Liver (tissue), 8 donors: ENCODE measurements at regions not wholly inside any gene's neighbourhood (a gene's known extent, or its start where the extent isn't known, plus 50 kb on each side); places are given as distances from the start of the nearest gene placed in this dataset.

Source experiments
- DNase-seq: peaks from one replicate; pipeline ENCODE4 v3.0.0-alpha.2; 2017; ENCODE audit warnings: low spot score
- H3K27ac ChIP-seq, 2 donors: one replicate each; pipeline ENCODE4 v1.7.0; 2013; ENCODE audit warnings: inconsistent platforms in 2 of 2, low read length in 2 of 2, control low read depth in 1 of 2, low read depth in 1 of 2, mild to moderate bottlenecking in 1 of 2
- H3K27me3 ChIP-seq, 4 donors: one replicate each; pipeline versions ENCODE4 v1.6.1 to v1.7.0; 2013; ENCODE audit warnings: low read length in 3 of 4, inconsistent platforms in 1 of 4, mild to moderate bottlenecking in 1 of 4, moderate library complexity in 1 of 4; ENCODE audit not compliant: control insufficient read depth in 4 of 4, insufficient read depth in 4 of 4
- H3K36me3 ChIP-seq, 4 donors: one replicate each; pipeline versions ENCODE4 v1.6.1 to v1.7.0; 2013; ENCODE audit warnings: low read length in 3 of 4, mild to moderate bottlenecking in 3 of 4, low read depth in 1 of 4, moderate library complexity in 1 of 4; ENCODE audit not compliant: control insufficient read depth in 4 of 4, insufficient read depth in 3 of 4
- H3K4me1 ChIP-seq, 4 donors: one replicate each; pipeline versions ENCODE4 v1.6.1 to v1.7.0; 2013; ENCODE audit warnings: low read length in 3 of 4, mild to moderate bottlenecking in 3 of 4, moderate library complexity in 1 of 4; ENCODE audit not compliant: control insufficient read depth in 4 of 4, insufficient read depth in 4 of 4
- H3K4me3 ChIP-seq, 3 donors: one replicate each; pipeline versions ENCODE4 v1.6.1 to v1.7.0; 2013; ENCODE audit warnings: low read length in 3 of 3, control low read depth in 1 of 3, low read depth in 1 of 3, mild to moderate bottlenecking in 1 of 3
- H3K9ac ChIP-seq, 2 donors: one replicate each; pipeline ENCODE4 v1.7.0; 2013; ENCODE audit warnings: low read length in 2 of 2, mild to moderate bottlenecking in 2 of 2, moderate library complexity in 2 of 2, control low read depth in 1 of 2, low read depth in 1 of 2
- H3K9me3 ChIP-seq, 4 donors: one replicate each; pipeline versions ENCODE4 v1.6.1 to v1.7.0; 2013; ENCODE audit warnings: low read length in 3 of 4; ENCODE audit not compliant: control insufficient read depth in 4 of 4
- EGR1 ChIP-seq, 2 donors: IDR thresholded peaks; 2 replicates each; pipeline ENCODE4 v1.6.1; 2016 to 2018; ENCODE audit warnings: antibody characterized with exemption in 2 of 2, low read depth in 2 of 2
- FOXA1 ChIP-seq: IDR thresholded peaks from 2 replicates; pipeline ENCODE4 v1.6.1; 2016; ENCODE audit warnings: antibody characterized with exemption
- GABPA ChIP-seq, 2 donors: IDR thresholded peaks in 1 of 2; conservative IDR thresholded peaks in 1 of 2; 2 replicates each; pipeline ENCODE4 v1.6.1; 2016; ENCODE audit warnings: antibody characterized with exemption in 2 of 2, mild to moderate bottlenecking in 1 of 2, moderate library complexity in 1 of 2
- HNF4A ChIP-seq, 2 donors: conservative IDR thresholded peaks; 2 replicates each; pipeline ENCODE4 v1.6.1; 2016; ENCODE audit warnings: antibody characterized with exemption in 2 of 2, mild to moderate bottlenecking in 2 of 2
- HNF4G ChIP-seq: IDR thresholded peaks from 2 replicates; pipeline ENCODE4 v1.6.1; 2016; ENCODE audit warnings: antibody characterized with exemption
- JUND ChIP-seq, 2 donors: IDR thresholded peaks; 2 replicates each; pipeline ENCODE4 v1.6.1; 2016; ENCODE audit warnings: antibody characterized with exemption in 2 of 2
- NR2F2 ChIP-seq: IDR thresholded peaks from 2 replicates; pipeline ENCODE4 v1.6.1; 2016; ENCODE audit warnings: antibody characterized with exemption
- RAD21 ChIP-seq, 2 donors: IDR thresholded peaks; 2 replicates each; pipeline ENCODE4 v1.6.1; 2016; ENCODE audit warnings: antibody characterized with exemption in 2 of 2, mild to moderate bottlenecking in 2 of 2
- RXRA ChIP-seq, 2 donors: IDR thresholded peaks; 2 replicates each; pipeline ENCODE4 v1.6.1; 2017 to 2018; ENCODE audit warnings: antibody characterized with exemption in 2 of 2, mild to moderate bottlenecking in 1 of 2
- SP1 ChIP-seq: IDR thresholded peaks from 2 replicates; pipeline ENCODE4 v1.6.1; 2018; ENCODE audit warnings: antibody characterized with exemption, mild to moderate bottlenecking
- TAF1 ChIP-seq: conservative IDR thresholded peaks from 2 replicates; pipeline ENCODE4 v1.6.1; 2016; ENCODE audit warnings: antibody characterized with exemption, mild to moderate bottlenecking
- YY1 ChIP-seq: IDR thresholded peaks from 2 replicates; pipeline ENCODE4 v1.6.1; 2016; ENCODE audit warnings: antibody characterized with exemption, mild to moderate bottlenecking
- WGBS: extraction: QIAGEN DNeasy Blood & Tissue Kit; methylation state at CpG from one replicate; pipeline ENCODE4 v1.1.7; 2013; 5-methylcytosine and 5-hydroxymethylcytosine counted together
- TF ChIP-seq, protein P1 (sequence below): IDR thresholded peaks from 2 replicates; pipeline ENCODE4 v1.6.1; 2016; ENCODE audit warnings: antibody characterized with exemption
- TF ChIP-seq, protein P2 (sequence below): IDR thresholded peaks from 2 replicates; pipeline ENCODE4 v1.6.1; 2016; ENCODE audit warnings: antibody characterized with exemption
- TF ChIP-seq, protein P3 (sequence below): IDR thresholded peaks from 2 replicates; pipeline ENCODE4 v1.6.1; 2016; ENCODE audit warnings: antibody characterized with exemption, mild to moderate bottlenecking
- TF ChIP-seq, protein P4 (sequence below): fragments of 150-350 bp; IDR thresholded peaks from 2 replicates; pipeline ENCODE4 v1.5.1; 2017; ENCODE audit warnings: improper control_type of control experiment, low read depth, low read length; ENCODE audit not compliant: missing input control
- donor health status: healthy.
- donor health status: healthy.
- donor health status: healthy.
- donor health status: healthy.
- donor health status: healthy.

DNA sequence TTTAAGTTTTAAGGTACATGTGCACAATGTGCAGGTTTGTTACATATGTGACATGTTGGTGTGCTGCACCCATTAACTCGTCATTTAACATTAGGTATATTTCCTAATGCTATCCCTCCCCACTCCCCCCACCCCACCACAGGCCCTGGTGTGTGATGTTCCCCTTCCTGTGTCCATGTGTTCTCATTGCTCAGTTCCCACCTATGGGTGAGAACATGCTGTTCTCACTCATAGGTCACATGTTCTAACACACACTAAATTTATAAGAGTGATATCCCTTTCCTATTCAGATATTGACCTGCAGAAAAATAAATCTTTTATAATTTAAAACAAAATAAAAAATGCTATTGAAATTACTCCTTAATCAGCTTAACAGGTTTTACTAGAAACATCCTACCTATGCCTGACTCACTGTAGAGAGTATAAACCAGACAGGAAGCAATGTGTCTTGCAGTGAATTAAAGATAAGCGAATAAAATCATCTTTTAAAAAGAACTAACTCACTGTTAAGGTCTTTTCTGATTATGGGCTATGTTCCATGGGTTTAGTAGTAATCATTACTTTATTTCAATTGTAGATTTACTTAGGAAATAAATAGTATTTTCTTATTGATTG, 82.0 kb upstream of the DPH5 start:
- Histone ChIP-seq H3K9ac (no peak overlapping the region), H3K36me3 (no peaks in the 10 kb centered on the region), H3K4me3 (no peak overlapping the region), H3K27me3 (no peaks in the 10 kb centered on the region), H3K9me3 (no peaks in the 10 kb centered on the region), H3K27ac (no peak overlapping the region), H3K4me1 (peaks cover 1 to 31% (median 17%) of the 10 kb centered on the region in 4 donors)
- no peak for DNase-seq
- TF ChIP-seq YY1 (no peak), RAD21 (IDR thresholded peaks at IDR 0.05) (no peak), HNF4A (conservative IDR thresholded peaks at IDR 0.05) (no peak), TAF1 (no peak), RXRA (IDR thresholded peaks at IDR 0.05) (no peak), FOXA1 (no peak), NR2F2 (no peak)
- TF ChIP-seq, protein P1, sequence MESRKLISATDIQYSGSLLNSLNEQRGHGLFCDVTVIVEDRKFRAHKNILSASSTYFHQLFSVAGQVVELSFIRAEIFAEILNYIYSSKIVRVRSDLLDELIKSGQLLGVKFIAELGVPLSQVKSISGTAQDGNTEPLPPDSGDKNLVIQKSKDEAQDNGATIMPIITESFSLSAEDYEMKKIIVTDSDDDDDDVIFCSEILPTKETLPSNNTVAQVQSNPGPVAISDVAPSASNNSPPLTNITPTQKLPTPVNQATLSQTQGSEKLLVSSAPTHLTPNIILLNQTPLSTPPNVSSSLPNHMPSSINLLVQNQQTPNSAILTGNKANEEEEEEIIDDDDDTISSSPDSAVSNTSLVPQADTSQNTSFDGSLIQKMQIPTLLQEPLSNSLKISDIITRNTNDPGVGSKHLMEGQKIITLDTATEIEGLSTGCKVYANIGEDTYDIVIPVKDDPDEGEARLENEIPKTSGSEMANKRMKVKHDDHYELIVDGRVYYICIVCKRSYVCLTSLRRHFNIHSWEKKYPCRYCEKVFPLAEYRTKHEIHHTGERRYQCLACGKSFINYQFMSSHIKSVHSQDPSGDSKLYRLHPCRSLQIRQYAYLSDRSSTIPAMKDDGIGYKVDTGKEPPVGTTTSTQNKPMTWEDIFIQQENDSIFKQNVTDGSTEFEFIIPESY = no peak
- TF ChIP-seq, protein P2, sequence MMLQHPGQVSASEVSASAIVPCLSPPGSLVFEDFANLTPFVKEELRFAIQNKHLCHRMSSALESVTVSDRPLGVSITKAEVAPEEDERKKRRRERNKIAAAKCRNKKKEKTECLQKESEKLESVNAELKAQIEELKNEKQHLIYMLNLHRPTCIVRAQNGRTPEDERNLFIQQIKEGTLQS = no peak
- TF ChIP-seq, protein P3, sequence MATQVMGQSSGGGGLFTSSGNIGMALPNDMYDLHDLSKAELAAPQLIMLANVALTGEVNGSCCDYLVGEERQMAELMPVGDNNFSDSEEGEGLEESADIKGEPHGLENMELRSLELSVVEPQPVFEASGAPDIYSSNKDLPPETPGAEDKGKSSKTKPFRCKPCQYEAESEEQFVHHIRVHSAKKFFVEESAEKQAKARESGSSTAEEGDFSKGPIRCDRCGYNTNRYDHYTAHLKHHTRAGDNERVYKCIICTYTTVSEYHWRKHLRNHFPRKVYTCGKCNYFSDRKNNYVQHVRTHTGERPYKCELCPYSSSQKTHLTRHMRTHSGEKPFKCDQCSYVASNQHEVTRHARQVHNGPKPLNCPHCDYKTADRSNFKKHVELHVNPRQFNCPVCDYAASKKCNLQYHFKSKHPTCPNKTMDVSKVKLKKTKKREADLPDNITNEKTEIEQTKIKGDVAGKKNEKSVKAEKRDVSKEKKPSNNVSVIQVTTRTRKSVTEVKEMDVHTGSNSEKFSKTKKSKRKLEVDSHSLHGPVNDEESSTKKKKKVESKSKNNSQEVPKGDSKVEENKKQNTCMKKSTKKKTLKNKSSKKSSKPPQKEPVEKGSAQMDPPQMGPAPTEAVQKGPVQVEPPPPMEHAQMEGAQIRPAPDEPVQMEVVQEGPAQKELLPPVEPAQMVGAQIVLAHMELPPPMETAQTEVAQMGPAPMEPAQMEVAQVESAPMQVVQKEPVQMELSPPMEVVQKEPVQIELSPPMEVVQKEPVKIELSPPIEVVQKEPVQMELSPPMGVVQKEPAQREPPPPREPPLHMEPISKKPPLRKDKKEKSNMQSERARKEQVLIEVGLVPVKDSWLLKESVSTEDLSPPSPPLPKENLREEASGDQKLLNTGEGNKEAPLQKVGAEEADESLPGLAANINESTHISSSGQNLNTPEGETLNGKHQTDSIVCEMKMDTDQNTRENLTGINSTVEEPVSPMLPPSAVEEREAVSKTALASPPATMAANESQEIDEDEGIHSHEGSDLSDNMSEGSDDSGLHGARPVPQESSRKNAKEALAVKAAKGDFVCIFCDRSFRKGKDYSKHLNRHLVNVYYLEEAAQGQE = no peak
- TF ChIP-seq, protein P4, sequence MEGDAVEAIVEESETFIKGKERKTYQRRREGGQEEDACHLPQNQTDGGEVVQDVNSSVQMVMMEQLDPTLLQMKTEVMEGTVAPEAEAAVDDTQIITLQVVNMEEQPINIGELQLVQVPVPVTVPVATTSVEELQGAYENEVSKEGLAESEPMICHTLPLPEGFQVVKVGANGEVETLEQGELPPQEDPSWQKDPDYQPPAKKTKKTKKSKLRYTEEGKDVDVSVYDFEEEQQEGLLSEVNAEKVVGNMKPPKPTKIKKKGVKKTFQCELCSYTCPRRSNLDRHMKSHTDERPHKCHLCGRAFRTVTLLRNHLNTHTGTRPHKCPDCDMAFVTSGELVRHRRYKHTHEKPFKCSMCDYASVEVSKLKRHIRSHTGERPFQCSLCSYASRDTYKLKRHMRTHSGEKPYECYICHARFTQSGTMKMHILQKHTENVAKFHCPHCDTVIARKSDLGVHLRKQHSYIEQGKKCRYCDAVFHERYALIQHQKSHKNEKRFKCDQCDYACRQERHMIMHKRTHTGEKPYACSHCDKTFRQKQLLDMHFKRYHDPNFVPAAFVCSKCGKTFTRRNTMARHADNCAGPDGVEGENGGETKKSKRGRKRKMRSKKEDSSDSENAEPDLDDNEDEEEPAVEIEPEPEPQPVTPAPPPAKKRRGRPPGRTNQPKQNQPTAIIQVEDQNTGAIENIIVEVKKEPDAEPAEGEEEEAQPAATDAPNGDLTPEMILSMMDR = no peak
- 85% methylated on average over 2 of the region's 2 CpGs for WGBS

DNA sequence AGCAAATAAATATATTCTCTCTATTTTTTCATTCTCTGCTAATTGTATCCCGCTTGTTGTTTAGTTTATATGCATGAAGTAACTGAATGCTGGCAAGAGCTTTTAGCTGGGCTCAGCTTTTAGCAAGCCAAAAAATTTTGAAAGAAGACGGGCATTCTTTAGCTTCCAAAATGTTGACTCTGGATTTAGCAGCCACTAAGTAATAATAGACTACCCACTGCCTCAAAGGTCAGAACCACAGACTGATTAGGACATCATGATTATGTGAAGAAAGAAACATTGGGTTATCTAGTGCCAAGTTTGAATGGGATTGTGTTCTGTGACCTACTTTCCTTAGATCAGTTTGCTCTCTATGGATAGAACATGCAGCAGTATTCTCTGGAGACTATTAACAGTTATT, 80.3 kb upstream of the DPH5 start:
- DNase-seq = no peak
- Histone ChIP-seq H3K27me3 (no peaks in the 10 kb centered on the region), H3K36me3 (no peaks in the 10 kb centered on the region), H3K9me3 (no peaks in the 10 kb centered on the region), H3K9ac (no peak overlapping the region), H3K4me3 (no peak overlapping the region), H3K4me1 (peaks cover 1 to 31% (median 17%) of the 10 kb centered on the region in 4 donors), H3K27ac (no peak overlapping the region)
- TF ChIP-seq NR2F2 = peak; percentile 75
- TF ChIP-seq TAF1 = no peak
- TF ChIP-seq, protein P1 = peak; percentile 26
- TF ChIP-seq GABPA (IDR thresholded peaks at IDR 0.05 in 1 of 2, conservative IDR thresholded peaks at IDR 0.05 in 1 of 2) = no peak
- peak; percentile 31 to 63 for TF ChIP-seq RAD21 (IDR thresholded peaks at IDR 0.05)
- no peak for TF ChIP-seq EGR1 (IDR thresholded peaks at IDR 0.05; ENCODE audit: low read depth in 2 of 2)
- TF ChIP-seq, protein P3 = peak; percentile 23
- peak; percentile 73 to 83 for TF ChIP-seq RXRA (IDR thresholded peaks at IDR 0.05)
- peak; percentile 71 to 84 for TF ChIP-seq HNF4A (conservative IDR thresholded peaks at IDR 0.05)
- peak; percentile 48 for TF ChIP-seq YY1
- TF ChIP-seq SP1 = peak; percentile 82
- TF ChIP-seq, protein P2 = peak; percentile 30
- peak; percentile 40 to 53 for TF ChIP-seq JUND (IDR thresholded peaks at IDR 0.05)
- TF ChIP-seq HNF4G = peak; percentile 61
- WGBS = 26% methylated on average over 2 of the region's 2 CpGs
